ENCODE measurements at regions not wholly inside any gene's neighbourhood (a gene's known extent, or its start where the extent isn't known, plus 50 kb on each side); places are given as distances from the start of the nearest gene placed in this dataset.

- Histone ChIP-seq H3K27ac (ENCODE audit: low read depth) (no peak overlapping the region), H3F3A (replicated peaks; ENCODE audit: low read depth) (no peaks in the 10 kb centered on the region), H3K79me2 (replicated peaks; ENCODE audit: insufficient read depth) (no peaks in the 10 kb centered on the region), H3K4me2 (no peak overlapping the region), H3K4me1 (ENCODE audit: insufficient read depth) (peaks cover 11% of the 10 kb centered on the region; the same call in 1 of the 2 replicates), H3K27me3 (ENCODE audit: insufficient read depth) (no peaks in the 10 kb centered on the region), H4K20me1 (replicated peaks; ENCODE audit: insufficient read depth) (no peaks in the 10 kb centered on the region), H3K9me2 (ENCODE audit: insufficient read depth) (no peaks in the 10 kb centered on the region; the same call in 1 of the 2 replicates), H3K4me3 (no peak overlapping the region), H3K36me3 (ENCODE audit: insufficient read depth) (no peaks in the 10 kb centered on the region), H2AFZ (0 out of 2 replicates have a peak overlapping the region, but pooled peaks have one; percentile 50)
- no peaks in the 10 kb centered on the region for H3K36me3 Mint-ChIP-seq (ENCODE audit: low read depth)
- no peak overlapping the region for H3K27ac Mint-ChIP-seq
- ATAC-seq (no peak), DNase-seq (ENCODE audit: low spot score) (no peak)
- peaks cover 16% of the 10 kb centered on the region for H3K4me1 Mint-ChIP-seq
- TF ChIP-seq ZNF462 (CRISPR knock-in tag; IDR thresholded peaks at IDR 0.05) (no peak), JUNB (IDR thresholded peaks at IDR 0.05; ENCODE audit: unreplicated experiment) (no peak), EZH2phosphoT487 (IDR thresholded peaks at IDR 0.05; ENCODE audit: unreplicated experiment) (no peak), CREB1 (CRISPR knock-in tag; IDR thresholded peaks at IDR 0.05; ENCODE audit: low read depth) (no peak), CTCF (conservative IDR thresholded peaks at IDR 0.05; ENCODE audit: low read depth in 2 of 2) (no peak), NANOG (IDR thresholded peaks at IDR 0.05; ENCODE audit: borderline replicate concordance) (no peak), ETS1 (IDR thresholded peaks at IDR 0.05) (no peak), POLR2AphosphoS5 (IDR thresholded peaks at IDR 0.05; ENCODE audit: low read depth) (no peak), REST (IDR thresholded peaks at IDR 0.05; ENCODE audit: unreplicated experiment) (no peak), EZH2 (IDR thresholded peaks at IDR 0.05; ENCODE audit: low read depth, unreplicated experiment) (no peak)
- no peaks in the 10 kb centered on the region for H3K27me3 Mint-ChIP-seq (ENCODE audit: insufficient read depth, low read depth, poor library complexity)
- no peaks in the 10 kb centered on the region for H3K9me3 Mint-ChIP-seq
- no peak overlapping the region for H3K4me3 Mint-ChIP-seq
These were observed 133.9 kb upstream of the TMTC4 start for GRCh38 chr13:100808330-100809128.

All from GM23338 (cell line).